HG03095 (cell line): ENCODE measurements at regions not wholly inside any gene's neighbourhood (a gene's known extent, or its start where the extent isn't known, plus 50 kb on each side); places are given as distances from the start of the nearest gene placed in this dataset.
"Not testable (repeated sequence)": the region's sequence is repeated elsewhere in the genome, so short reads cannot be mapped to it uniquely, and the experiment has no call there.

Source experiments
- ATAC-seq: cut with Tn5 transposase; IDR thresholded peaks from one replicate; pipeline ENCODE4 v1.9.1; 2021; ENCODE audit warnings: moderate library complexity; ENCODE audit not compliant: unreplicated experiment

DNA sequence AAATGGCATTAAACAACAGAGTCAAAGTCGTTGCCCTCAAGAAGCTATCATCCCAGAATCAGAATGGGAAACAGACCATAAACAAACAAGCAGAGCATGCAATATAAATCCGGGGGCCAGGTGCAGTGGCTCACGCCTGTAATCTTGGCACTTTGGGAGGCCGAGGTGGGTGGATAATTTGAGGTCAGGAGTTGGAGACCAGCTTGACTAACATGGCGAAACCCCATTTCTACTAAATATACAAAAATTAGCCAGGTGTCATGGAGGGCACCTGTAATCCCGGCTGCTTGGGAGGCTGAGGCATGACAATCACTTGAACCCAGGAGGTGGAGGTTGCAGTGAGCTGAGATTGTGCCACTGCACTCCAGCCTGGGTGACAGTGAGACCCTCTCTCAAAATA is 249.8 kb downstream of the CYRIA start:
- not testable (repeated sequence) for ATAC-seq

DNA sequence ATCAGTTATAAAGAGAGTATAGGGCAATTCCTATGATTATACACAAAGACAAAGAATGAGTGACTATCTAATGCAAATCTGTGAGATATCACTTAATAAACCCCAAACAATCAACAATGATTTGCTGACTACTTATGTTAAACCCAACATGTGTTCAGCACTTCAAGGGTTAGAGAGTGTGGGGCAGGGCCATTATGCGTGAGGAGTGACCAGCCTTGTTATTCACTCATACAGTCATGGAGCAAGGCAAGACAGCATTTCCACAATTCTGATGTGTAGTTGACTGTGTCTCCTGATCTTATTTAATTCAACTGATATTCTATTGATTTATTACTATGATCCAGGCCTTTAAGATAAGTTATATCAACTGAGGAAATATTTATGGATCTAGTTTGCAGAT is 251.7 kb downstream of the CYRIA start:
- ATAC-seq, result no peak

DNA sequence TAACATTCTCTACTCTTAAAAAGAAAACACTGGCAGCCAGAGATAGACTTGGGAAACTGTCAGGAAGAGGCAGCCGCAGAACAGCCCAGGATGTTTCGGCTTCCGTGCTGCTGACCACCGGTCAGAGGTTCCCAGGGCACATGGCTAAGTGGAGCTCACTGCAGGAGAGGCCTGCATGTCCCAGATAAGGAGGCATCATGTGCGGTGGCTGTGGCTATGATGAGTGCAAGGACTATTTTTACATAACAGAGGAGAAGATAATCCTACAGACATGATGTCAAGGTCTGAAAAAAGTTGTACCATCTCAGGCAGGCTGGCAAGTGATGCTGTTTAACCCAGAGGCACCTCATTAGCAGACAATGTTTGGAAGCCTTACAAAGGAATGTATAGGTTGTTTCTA is 252.3 kb downstream of the CYRIA start:
- ATAC-seq, result no peak

DNA sequence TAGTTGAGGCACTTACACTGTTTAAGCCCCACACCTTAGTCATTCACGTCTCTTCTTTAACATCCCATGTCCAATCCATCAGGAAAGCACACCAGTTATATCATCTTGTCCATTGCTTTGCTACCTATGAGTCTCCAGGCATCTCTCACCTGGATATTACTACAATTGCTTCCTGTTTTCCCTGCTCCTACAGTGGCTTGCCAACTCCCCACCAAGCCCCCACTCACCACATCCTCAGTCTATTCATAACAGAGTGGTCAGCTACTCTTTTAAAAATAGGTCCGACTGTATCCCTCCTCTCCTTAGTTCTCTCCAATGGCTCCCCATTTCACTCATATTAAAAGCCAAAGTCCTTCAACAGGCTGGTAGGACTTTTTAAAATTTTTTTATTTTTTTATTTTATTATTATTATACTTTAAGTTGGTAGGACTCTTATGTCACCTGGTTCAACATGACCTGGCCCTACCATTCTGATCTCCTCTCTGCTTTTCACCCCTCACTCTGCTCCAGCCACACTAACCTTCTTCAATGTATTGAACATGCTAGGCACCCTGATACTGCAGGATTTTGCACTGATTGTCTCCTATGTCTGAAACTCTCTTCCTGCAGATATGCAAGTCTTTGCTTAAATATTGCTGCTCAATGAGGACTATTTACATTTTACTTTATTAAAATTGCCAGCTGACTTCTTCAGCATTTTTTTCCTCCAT is 253.2 kb downstream of the CYRIA start:
- no peak for ATAC-seq

DNA sequence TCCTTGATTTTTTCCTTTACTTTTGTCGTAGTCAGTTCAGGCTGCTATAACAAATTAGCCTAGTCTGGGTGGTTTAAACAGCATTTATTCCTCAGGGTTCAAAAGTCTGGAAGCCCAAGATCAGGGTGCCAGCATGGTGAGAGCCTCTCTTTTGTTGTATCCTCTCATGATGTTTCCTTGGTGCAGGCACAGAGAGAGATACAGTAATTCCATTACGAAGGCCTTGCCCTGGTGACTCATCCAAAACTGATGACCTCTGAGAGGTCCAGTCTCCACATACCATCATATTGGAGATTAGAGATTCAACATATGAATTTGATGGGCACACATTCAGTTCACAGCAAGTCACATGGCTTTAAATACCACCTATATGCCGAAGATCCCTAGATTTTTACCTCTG is 253.8 kb downstream of the CYRIA start:
- no peak for ATAC-seq

DNA sequence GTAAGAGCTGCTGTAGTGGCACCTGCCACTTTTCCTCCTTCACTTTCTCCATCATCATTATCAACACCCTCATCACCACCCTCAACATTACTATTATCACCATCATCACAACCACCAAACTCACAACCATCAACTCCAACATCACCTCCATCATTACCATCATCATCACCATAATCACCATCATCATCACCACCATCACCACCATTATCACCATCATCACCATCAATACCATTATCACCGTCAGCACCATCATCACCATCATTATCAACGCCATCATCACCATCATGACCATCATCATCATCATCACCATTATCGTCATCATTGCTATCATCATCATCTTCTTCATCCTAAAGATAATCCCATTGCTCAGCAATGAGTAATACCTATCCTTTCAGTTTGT is 255.8 kb downstream of the CYRIA start:
- ATAC-seq, result no peak

DNA sequence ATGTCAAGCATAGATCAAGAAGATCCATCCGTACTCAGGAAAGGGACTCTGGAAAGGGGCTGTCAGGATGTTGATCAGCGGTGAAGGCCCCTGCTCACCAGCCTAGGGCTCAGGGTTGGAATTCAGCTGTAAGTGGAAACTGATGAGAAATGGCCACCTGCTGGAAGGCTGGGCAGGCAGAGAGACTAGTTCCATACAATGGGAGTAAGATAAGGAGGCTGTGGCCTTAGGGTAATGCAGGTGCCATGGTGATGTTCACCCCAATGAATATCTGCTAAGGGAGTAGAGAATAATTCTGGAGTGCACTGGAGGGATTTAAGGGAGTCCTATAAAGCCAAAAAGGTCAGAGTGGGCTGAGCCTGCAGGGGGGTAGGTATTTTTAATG is 256.6 kb downstream of the CYRIA start:
- no peak for ATAC-seq

DNA sequence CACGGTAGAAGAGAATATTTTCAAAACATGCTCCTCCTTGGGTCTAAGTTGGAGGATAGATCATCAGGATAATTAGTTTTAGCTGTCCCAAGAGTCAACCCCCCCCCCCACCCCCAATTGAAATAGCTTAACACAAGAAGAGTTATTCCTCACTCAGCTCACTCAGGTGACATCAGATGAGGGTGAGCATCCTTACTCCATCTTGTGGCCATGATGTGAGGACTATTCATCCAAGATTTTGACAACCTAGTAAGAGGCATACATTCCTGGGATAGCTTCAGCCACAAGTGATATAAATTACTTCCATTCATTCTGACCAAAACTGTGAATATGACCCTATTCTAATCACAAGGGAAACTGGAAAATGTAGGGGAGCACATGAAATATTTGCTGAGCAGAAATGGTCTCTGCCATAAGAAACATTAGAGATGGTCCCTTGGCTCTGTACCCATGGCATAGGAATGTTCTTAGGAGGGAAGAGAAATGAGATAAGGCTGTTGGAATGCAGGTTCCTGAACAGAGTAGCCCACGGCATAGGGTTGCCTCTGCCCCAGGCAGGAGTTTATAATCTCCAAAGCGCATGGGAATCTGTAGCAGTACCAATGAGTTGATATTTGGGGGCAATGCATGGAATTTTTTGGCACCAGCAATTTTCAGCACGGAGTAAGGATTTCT is 257.2 kb downstream of the CYRIA start:
- ATAC-seq, result no peak

DNA sequence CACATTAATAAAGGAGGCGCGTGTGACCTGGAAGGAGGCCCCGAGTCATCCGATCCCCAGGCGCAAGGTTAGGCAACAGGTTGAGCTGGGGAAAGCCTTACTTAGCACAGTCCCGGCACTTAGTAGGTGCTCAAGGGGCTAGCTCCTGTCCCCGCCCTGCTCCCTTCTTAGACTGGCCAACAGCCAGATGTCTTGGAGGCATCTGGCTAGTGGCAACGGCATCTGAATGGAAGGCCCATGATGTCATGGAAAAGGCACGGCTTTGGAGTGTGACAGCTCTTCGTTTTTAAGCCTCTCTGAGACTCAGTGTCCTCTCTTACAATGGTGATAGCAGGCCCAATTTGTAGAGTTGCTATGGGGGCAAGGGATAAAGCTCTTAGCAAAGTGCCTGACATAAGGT is 258.3 kb downstream of the CYRIA start:
- no peak for ATAC-seq

DNA sequence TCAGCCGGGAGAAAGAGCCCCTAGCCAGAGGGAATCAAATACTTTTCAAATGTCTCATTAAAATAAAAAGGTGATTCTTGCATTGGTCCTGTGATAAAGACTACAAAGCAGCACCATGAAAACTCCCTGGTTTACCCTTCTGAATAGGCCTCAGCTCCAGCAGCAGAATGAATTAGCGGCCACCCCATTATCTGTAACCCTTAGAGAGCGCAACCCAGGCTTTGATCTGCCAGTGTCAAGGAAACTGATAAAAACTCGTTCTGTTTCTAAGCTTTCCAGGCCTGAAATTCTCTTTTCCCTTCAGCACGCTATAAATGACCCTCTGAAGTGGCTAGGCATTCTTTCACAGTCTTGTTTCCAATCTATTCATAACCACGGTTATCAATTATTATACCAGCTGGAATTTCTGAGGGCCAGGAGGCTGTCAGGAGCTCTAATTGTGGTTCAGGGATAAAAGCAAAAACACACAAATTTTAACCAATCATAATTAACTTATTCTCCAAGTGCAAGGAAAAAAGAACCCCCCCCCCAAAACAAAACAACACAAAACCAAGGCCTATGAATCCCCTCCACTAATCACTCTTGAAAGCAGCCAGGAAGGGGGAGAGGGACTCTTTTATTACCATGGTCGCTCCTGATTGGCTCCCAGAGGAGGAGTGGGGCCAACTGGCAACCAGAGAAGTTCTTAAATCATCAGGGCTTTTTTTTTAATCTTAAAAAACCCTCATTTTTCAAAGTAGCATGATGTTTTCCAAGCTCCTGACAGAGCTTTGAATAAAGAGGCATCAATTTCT is 258.9 kb downstream of the CYRIA start:
- no peak for ATAC-seq

DNA sequence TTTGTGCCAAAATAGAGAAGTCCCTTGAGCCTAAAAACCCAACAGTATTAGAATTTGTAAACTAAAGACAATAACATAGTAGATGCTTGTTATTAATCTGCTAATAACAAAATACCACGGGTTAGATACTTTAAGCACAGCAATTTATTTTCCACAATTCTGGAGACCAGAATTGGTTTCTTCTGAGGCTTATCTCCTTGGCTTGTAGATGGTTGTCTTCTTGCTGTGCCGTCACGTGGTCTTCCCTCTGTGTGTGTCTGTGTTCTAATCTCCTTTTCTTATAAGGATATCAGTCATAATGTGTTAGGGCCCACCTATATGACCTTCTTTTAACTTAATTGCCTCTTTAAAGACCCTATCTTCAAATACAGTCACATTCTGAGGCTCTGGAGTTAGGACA is 260.1 kb downstream of the CYRIA start:
- no peak for ATAC-seq

DNA sequence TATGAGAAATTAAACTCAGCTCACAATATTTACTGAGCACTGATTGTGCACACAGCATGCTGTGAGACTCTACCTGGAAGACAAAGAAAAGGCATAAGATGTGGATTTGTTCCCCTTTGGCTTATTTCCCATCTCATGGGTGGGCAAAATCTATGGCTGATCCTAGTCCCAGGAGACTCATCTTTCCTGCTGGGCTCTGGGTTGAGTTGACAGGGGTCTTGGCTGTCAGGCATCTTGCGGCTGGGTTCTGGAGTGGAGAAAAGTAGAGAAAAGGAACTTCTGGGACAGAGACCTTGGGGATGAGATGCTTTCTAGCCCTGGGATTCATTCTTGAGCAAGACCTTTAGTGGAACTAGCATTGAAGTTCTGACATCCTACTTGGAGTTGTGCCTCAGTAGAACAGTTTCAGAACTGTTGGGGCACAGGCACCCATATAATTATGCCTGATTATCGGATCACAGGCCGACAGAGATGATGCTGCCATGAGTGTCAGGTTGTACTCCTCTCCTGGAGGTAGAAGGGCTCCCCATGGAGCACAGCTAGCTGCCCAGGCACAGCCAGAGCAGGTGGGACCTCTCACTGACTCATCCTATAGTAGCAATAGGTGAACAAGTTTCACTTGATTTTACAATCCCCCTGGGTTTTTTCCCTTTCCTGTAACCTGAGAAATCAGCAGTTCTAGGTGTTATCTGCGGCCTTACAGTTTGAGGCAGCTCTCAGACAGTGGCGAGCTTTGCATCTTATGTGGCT is 260.9 kb downstream of the CYRIA start:
- ATAC-seq, result no peak

DNA sequence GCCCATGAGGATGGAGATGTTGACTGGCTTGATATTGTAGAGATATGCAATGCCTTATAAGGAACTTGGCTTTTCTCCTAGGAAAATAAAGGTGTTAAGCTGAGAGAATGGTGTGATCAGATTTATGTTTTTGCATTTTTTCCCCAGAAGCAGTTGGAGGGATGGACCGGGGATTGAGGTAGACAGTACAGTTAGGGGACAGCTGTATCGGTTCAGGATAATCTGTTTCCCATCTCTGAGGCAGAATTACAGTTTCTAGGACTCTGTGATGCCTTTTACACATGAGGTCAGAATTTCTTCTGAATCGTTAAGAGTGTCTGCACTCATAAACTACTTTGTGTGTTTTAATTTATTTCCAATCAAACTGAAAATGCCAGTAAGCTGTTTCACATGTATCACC is 261.5 kb downstream of the CYRIA start:
- no peak for ATAC-seq

DNA sequence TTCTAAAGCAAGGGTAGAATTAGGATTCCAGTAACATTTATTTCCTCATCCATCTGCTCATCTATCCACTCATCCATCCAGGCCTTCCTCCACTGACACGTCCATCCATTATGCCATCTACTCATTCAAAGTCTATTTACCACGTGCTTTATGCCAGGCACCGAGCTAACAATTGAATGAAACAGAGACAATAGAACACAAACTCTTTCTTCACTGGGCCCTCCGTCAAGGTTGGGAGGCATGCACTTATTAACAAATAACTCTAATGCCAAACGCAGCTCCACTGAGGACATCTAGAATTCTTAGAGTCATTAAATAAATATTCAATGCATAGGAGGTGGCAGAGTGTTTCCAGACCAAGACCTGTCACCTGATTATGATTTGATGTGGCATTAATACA is 262.7 kb downstream of the CYRIA start:
- no peak for ATAC-seq

DNA sequence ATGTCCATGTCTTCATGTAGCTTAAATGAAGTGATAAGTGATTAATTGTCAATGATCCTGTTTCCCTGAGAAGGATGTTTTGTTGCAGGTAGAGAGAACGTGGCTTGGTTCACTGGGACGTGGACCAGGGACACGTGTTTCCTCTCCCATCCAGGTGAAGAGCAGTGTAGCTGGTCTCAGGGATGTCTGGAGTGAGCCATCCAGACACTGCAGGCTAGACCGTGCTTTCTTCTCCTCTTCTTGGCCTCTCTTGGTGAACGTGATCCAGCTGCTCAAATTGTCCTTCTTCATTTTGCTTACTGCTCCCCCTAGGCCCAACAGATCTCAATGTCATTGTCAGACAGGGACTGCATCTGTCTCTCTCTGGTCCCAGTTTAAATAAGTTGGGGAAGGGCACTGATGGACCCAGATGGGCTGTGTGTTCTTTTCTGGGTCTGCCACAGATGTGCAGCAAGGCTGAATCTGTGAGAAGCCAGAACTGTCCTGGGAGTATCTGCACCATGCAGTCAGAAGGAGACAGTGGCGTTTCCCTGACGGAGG is 263.8 kb downstream of the CYRIA start:
- no peak for ATAC-seq

DNA sequence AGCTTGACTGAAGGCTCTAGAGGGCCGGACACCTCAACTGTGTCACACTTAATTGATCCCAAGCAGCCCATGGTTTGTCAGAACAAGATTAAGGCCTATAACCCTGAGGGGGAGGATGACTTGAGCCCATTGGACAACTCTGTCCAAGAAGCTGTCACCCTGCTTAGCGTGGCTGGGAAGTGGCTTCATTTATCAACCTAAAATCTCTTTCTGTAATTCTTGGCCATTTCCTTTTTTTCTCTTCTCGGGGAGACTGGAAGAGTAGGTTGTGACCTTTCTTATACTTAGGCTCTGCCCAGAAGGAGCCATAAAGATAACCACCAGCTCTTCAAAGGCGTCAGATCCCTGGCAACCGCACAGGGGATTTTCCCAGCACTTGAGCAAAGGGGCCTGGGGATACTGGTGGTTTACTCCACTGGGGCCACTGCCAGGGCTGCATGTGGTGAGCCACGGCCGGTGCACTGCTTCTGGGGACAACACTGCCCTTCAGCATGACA is 265.5 kb downstream of the CYRIA start:
- ATAC-seq, result no peak

DNA sequence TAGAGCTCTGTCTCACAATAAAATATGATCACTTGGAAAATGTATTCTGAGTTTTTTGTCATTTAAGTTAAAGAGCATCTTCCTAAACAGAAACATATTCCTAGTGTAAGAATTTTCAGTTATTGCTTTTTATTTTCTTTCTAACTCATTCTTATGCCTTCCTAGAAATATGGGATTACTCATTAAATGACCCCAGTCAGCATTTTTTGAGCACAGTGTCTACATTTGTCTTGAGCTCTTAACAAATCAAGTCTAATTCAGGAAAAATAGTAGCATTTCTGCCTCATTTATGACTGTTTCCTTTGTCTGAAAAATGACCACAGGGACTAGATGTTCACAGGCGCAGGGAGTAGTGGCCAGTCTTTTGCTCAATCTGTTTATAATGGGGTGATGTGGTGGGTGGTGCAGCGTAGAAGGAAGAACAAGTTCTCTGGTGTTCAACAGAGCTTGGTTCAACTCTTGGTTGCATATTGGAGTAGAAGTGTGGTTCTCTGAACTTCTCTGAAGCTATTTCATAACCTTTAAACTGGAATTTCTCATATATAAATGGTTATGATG is 267.1 kb downstream of the CYRIA start:
- no peak for ATAC-seq

DNA sequence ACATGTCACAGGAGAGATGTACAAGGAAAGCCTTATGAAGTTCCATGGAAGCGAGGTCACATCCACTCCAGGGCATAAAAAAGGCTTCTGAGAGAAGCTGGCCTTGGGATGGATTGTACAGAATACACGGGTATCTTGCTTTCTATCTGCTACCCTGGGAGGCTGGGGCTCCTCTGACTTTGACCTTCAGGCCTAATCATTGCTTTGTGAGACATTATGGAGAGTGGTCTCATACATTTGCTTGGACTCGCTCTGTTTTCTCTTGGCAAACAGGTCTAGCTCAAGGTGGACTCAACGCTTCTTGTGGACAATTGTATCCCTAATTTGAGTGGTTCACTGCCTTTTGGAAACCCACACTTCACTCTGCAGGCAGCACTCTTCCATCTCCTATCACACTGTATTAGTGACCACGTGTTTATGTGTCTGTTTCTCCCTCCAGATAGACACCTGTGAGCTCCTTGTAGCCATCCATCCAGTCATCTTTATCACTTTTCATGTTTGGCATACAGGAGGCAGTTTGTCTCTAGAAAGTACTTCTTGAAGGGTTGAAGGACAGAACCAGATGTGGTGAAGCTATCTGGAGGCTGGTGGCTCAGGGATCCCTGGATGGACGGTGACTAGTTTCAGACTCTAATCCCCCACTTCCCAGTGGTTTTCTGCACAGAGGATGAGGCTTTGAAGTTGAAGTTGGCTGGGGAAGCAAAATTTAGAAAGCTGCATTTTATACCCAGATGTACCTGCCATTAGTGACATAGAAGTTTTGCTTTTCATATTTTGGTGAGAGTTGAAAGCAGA is 267.8 kb downstream of the CYRIA start:
- ATAC-seq, result no peak

DNA sequence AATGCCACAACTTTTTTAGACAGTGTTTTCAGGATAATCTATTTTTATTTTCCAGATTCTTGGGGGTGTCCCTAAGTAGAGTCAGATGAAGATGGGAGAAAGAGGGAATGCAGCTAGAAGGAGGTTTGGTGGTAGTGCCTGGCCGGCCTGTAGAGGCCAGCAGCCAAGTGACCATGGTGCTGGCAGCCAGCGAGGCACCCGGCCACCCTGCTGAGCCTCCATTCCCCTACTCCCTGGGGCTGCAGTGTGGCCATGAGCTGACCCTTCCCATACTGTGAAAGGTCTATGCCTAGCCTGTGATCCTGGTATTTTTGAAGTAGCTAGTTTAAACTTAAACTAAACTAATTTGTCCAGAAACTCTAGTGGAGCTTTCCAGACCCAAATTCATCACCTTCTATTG is 268.6 kb downstream of the CYRIA start:
- ATAC-seq, result no peak

DNA sequence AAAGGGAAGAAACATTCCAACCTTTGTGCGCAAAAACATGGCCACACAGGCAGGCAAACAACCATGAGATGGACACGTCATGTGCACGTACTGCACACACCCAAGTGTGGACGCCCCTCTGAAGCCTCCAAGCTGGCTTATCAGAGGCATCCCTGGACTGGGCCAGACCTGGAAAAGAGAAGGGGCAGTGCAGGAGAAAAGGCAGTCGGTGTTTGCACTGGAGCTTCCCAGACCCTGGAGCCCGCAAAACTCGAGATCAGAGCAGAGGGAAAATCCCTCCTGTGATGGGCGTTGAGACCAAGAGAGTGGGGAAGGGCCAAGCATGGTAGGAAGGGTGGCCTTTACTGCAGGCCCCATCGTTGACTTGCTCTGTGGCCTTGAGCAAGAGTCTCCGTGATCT is 269.5 kb downstream of the CYRIA start:
- no peak for ATAC-seq
